HTR-8/SVneo (cell line): ENCODE measurements at regions not wholly inside any gene's neighbourhood (a gene's known extent, or its start where the extent isn't known, plus 50 kb on each side); places are given as distances from the start of the nearest gene placed in this dataset.

Source experiments
- DNase-seq: peaks from one replicate; pipeline ENCODE4 v3.0.0; 2011; ENCODE audit warnings: low spot score, mixed read lengths; ENCODE audit not compliant: insufficient read length
- FAIRE-seq: peaks from 2 replicates; lab custom pipeline; 2011; peaks lifted over from hg19 to GRCh38; lab: Jason Lieb, UNC

DNA sequence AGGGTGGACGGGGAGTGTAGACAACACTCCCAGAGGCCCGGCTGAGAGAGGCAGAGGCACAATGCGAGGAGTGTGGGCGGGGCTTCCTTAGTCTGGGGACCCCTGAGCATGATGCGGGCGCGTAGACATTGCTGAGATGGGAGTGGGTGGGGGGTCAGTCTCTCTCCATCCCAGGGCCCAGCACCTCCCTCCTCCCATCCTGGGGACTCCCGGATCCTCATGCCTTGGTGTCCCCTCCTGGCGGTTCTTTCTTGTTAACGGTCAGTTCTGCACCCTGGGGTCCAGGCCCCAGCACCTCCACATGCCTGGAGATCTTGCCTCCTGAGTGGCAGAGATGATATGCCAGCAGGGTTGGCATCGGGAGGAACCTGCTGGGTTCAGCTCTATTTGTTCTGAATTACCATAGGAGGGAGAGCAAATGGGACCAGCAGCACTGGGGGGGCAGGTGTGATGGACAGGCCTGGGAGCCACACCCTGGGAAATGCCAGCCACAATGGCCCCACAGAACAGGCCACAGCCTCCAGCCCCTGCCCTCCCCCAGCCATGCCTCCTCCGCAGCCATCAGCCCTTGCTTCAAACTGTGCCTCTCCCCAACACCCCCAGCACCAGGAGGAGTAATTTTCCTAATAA is 55.7 kb downstream of the RTL6 start:
- DNase-seq (no peak), FAIRE-seq (no peak)

DNA sequence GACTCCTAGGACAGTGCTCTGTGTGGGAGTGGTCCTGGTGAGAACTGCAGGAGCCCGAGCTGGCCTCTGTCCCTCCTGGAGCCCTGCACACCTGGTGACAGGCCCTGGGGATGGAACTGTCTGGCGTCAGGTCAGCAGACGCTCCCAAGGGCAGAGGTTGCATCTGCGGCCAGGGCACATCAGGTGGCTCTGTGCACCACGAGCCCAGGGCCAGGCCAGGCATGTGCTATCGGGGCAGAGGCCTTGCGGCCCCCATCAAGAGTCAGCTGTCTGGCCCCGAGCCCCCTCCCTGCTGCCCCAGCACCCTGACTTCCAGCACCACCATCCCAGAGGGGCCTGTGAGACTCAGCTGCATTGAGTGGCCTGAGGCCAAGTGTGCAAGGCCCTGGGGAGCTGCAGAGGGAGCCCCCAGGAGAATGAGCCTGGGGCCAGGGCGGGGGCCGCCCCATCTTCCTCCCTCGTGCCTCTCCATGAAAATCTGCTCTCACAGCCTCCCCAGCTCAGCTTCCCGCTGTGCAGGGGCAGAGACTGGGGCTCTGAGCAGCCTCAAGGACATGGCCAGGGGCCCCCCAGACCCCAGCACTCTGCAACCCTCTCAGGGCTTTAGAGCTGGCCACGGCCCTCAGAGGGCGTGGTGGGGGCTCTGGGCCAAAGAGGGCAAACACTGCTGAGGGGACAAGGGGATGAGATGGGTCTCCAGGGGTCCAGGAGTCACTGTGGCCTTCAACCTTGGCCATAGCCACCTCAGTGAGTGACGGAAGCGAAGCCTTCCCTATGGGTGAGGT is 56.4 kb downstream of the RTL6 start:
- FAIRE-seq (no peak), DNase-seq (no peak)

- FAIRE-seq = no peak
- no peak for DNase-seq
Observed at GRCh38 chr22:44440224-44441160, 57.5 kb downstream of the RTL6 start.

- no peak for DNase-seq
- no peak for FAIRE-seq
Observed at GRCh38 chr22:44439356-44440223, 58.4 kb downstream of the RTL6 start.

GRCh38 chr22:44438481-44439131 is 59.4 kb downstream of the RTL6 start:
- no peak for FAIRE-seq
- no peak for DNase-seq

DNA sequence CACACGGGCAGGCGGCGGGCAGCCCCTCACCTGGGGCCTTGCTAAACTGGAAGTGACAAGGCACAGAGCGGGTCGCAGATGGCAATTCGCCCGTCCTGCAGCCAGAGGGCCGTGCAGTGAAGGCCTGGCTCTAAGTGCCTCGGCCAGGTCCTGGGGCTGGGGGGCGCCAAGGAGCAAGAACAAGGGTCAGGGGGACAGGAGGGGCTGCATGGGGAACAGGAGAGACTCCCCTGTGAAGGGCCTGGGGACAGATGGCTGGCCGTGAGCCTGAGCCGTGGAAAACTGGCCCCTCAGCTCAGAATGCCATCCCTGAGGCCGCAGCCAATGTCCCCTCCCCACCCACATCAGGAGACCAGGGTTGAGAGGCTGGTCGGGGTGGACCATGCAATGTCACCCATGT is 60.0 kb downstream of the RTL6 start:
- FAIRE-seq = no peak
- DNase-seq = no peak

- no peak for FAIRE-seq
- DNase-seq = no peak
Observed at GRCh38 chr22:44437216-44438055, 60.6 kb downstream of the RTL6 start.

- DNase-seq = no peak
- FAIRE-seq = no peak
Observed at GRCh38 chr22:44436736-44437135, 61.3 kb downstream of the RTL6 start.

DNA sequence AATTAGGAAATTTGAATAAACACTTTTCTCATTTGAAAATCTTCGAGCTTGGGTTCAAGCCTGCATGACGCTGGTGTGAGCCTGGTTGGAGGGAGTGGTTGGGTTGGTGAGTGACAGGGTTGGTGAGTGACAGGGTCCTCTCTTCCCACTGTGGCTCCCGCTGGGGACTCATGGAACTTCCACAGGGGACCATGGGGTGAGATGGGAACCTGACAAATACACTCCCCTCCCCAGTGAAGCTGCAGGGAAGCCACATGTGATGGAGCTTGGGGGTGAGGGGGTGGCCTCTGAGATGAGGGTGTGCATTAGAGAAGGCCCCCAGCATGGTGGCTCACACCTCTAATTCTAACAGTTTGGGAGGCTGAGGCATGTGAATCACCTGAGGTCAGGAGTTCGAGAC is 66.8 kb downstream of the RTL6 start:
- FAIRE-seq (no peak), DNase-seq (no peak)

DNA sequence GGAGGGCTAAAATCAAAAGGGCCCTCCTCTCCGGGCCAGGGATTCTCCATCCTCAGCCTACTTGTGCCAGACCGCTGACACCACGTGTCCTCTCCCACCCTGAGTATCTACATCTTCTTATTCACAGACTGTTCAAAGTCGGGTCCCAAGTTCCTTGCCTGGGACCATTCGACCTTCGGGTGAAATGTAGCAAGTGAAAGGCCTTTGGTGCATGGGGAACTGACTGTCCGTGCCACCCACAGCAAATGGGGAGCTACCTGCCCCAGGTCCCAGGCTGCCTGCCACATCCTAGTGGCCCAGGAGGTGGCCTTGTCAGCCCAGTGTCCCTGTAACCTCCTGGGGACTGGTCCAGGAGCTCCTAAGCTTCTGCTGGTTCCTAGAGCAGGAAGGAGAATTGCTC is 67.3 kb downstream of the RTL6 start:
- FAIRE-seq (no peak), DNase-seq (no peak)

- FAIRE-seq = no peak
- DNase-seq = no peak
Observed at GRCh38 chr22:44429941-44430587, 68.0 kb downstream of the RTL6 start.

GRCh38 chr22:44428941-44429830 is 68.8 kb downstream of the RTL6 start:
- DNase-seq (no peak), FAIRE-seq (no peak)

DNA sequence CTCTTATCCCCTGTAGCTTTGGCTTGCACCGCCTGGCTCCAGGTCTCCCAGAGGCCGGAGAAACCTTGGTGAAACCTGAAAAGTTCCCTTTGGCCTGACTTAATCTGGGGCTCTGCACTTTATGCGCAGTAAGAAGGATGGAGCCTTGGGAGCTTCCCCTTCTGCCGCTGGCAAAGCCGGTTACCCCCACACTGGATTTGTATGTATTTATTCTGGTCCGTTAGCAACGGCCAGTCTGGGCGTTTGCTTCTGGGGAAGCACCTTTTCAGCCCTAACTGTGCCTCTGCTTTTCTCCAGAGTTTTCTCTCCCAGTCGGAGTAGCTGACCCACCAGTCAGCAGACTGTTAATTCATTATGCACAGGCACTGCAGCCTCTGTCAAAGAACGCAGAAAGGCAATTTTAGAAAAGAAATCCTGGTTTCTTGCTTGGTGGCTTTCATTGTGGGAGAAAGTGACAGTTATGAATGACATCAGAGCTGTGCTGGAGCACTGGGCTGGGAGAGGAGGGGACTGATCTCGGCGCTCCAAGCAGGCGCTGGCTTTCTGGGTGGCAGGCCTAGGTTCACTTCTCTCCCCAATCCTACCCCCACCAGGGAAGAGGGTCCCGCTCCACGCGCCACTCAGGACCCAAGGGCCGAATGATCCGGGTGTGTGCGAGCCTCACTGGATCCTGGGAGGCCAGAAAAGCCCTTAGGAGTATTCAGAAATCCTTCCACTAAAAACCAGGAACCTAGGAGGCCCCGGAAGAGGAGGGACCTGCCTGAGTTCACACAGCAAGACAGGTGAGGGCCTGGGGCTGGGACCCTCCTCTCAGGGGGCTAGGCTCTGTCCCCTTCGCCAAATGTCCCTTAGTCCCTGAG is 70.2 kb downstream of the RTL6 start:
- DNase-seq = no peak
- no peak for FAIRE-seq

- FAIRE-seq (no peak), DNase-seq (no peak)
Observed at GRCh38 chr22:44426981-44427380, 71.1 kb downstream of the RTL6 start.

DNA sequence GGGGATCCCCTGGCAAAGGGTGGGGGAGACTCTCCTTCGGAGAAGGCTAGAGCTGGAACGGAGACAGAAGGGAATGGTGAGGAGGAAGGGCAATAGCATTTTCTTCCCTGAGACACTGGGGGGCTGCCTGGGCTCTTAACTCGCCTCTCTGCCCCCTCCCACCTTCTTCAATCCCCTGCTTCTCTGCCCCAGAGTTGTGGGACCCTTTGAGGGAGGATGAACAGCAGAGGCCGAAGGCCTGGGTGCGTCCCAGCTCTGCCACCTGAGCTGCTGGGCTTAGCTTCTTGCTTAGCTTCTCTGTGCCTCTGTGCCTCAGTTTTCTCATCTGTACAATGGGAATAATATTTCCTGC is 72.4 kb downstream of the RTL6 start:
- DNase-seq (no peak), FAIRE-seq (no peak)
